HEK293 (cell line): ENCODE measurements at regions not wholly inside any gene's neighbourhood (a gene's known extent, or its start where the extent isn't known, plus 50 kb on each side); places are given as distances from the start of the nearest gene placed in this dataset.

Source experiments
- CTCF ChIP-seq: fragments of 450-650 bp; formaldehyde crosslinking; IDR thresholded peaks from 2 replicates; pipeline ENCODE4 v1.5.1; 2016; ENCODE audit warnings: missing biosample characterization, missing genetic modification characterization
- YY1 ChIP-seq: fragments of 450-650 bp; formaldehyde crosslinking; IDR thresholded peaks from 2 replicates; pipeline ENCODE4 v1.5.1; 2018; ENCODE audit warnings: missing biosample characterization, missing genetic modification characterization
- ZBTB49 ChIP-seq: fragments of 450-650 bp; formaldehyde crosslinking; IDR thresholded peaks from 2 replicates; pipeline ENCODE4 v1.5.1; 2016; ENCODE audit warnings: missing biosample characterization, missing genetic modification characterization, low read depth
- ZNF114 ChIP-seq: fragments of 450-650 bp; formaldehyde crosslinking; IDR thresholded peaks from 2 replicates; pipeline ENCODE4 v1.5.0; 2017; ENCODE audit warnings: missing biosample characterization, missing genetic modification characterization
- ZNF449 ChIP-seq: fragments of 450-650 bp; formaldehyde crosslinking; IDR thresholded peaks from 2 replicates; pipeline ENCODE4 v1.5.1; 2017; ENCODE audit warnings: missing biosample characterization, mild to moderate bottlenecking, missing genetic modification characterization, moderate library complexity
- ZNF558 ChIP-seq: fragments of 450-650 bp; formaldehyde crosslinking; IDR thresholded peaks from 2 replicates; pipeline ENCODE4 v1.5.1; 2016; ENCODE audit warnings: missing biosample characterization, missing genetic modification characterization
- ZNF629 ChIP-seq: fragments of 450-650 bp; formaldehyde crosslinking; IDR thresholded peaks from 2 replicates; pipeline ENCODE4 v1.5.1; 2017; ENCODE audit warnings: missing biosample characterization, missing genetic modification characterization
- ZNF76 ChIP-seq: fragments of 450-650 bp; formaldehyde crosslinking; IDR thresholded peaks from 2 replicates; pipeline ENCODE4; 2016; ENCODE audit warnings: low read depth, missing biosample characterization, missing genetic modification characterization, borderline replicate concordance
- ZNF830 ChIP-seq: fragments of 450-650 bp; IDR thresholded peaks from 2 replicates; pipeline ENCODE4 v1.5.0; 2018; ENCODE audit warnings: missing biosample characterization, missing genetic modification characterization, low read depth, mild to moderate bottlenecking, moderate library complexity

- TF ChIP-seq CTCF (tag by site-specific recombination) (no peak), ZNF629 (tag by site-specific recombination) (no peak), ZNF830 (tag by site-specific recombination) (no peak), ZNF76 (tag by site-specific recombination) (no peak), ZNF558 (tag by site-specific recombination) (no peak), ZBTB49 (tag by site-specific recombination) (no peak), YY1 (tag by site-specific recombination) (no peak), ZNF449 (tag by site-specific recombination) (no peak), ZNF114 (tag by site-specific recombination) (no peak)
Measured at GRCh38 chr2:128666596-128666995, 347.9 kb upstream of the HS6ST1 start.
